Neutrophil (primary cell): ENCODE measurements at regions not wholly inside any gene's neighbourhood (a gene's known extent, or its start where the extent isn't known, plus 50 kb on each side); places are given as distances from the start of the nearest gene placed in this dataset.

Experiments used
- H3K27ac ChIP-seq: fragments of 200-600 bp; sonication (generic); 2 replicates; pipeline ENCODE4 v1.5.1; 2016; ENCODE audit warnings: mild to moderate bottlenecking, moderate library complexity
- H3K27me3 ChIP-seq: fragments of 200-600 bp; sonication (generic); 2 replicates; pipeline ENCODE4 v1.6.0; 2016; ENCODE audit warnings: mild to moderate bottlenecking
- H3K36me3 ChIP-seq: fragments of 200-600 bp; sonication (generic); 2 replicates; pipeline ENCODE4 v1.5.1; 2017
- H3K4me1 ChIP-seq, 2 experiments: fragments of 200-600 bp in 1 of 2; sonication (generic) in 1 of 2; 1 replicate in 1 of 2; 2 replicates in 1 of 2; pipeline versions ENCODE4 v1.5.1 to v1.6.1; 2013 to 2016; ENCODE audit warnings: low read depth in 1 of 2, low read length in 1 of 2, mild to moderate bottlenecking in 1 of 2, moderate library complexity in 1 of 2; ENCODE audit not compliant: control insufficient read depth in 1 of 2, insufficient read depth in 1 of 2
- H3K4me3 ChIP-seq, 2 experiments: fragments of 200-600 bp in 1 of 2; sonication (generic) in 1 of 2; 1 replicate in 1 of 2; 2 replicates in 1 of 2; pipeline ENCODE4 v1.5.1; 2013 to 2016; ENCODE audit warnings: low read depth in 1 of 2, low read length in 1 of 2, mild to moderate bottlenecking in 1 of 2, moderate library complexity in 1 of 2
- H3K9me3 ChIP-seq: fragments of 200-600 bp; sonication (generic); 2 replicates; pipeline ENCODE4 v1.5.1; 2016
- TF ChIP-seq, protein P1 (sequence below): fragments of 200-600 bp; sonication (generic); IDR thresholded peaks from 2 replicates; pipeline ENCODE4 v1.5.1; 2016; ENCODE audit warnings: antibody characterized with exemption

DNA sequence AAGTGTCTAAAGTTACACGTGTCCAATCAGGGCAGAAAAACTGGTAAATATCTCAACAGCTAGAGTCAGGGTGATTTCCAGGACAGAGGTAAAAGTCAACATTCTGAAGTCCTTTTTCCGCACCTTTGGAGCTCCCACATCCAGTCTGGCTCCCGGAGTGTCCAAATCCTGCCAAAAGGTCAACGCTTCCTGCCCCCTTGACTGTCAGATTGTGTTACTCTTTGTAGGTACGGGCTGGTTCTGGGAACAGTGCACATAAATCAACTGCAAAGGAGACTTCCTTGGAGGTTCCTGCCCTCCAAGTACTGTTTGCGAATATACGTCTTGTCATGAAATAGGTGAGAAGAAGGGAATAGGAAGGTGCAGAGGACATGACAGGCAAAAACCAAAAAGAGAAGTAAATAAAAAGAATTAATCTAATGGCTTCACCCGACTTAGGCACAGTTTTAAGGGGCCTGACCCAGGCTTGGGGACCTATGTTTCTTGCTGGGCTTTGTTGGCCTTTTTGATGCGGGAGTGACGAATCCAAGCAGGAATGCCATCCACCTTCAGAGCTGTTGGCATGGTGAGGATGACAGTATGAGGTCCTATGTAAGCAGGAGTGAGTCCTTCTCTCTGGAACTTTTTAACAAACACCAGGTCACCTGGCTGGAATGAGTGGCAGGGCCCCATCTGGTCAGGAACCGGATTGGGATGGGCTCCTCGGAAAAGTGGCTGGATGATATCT lies 155.4 kb downstream of the TRIM27 start:
- H3K9me3 ChIP-seq = no peaks in the 10 kb centered on the region
- TF ChIP-seq, protein P1, sequence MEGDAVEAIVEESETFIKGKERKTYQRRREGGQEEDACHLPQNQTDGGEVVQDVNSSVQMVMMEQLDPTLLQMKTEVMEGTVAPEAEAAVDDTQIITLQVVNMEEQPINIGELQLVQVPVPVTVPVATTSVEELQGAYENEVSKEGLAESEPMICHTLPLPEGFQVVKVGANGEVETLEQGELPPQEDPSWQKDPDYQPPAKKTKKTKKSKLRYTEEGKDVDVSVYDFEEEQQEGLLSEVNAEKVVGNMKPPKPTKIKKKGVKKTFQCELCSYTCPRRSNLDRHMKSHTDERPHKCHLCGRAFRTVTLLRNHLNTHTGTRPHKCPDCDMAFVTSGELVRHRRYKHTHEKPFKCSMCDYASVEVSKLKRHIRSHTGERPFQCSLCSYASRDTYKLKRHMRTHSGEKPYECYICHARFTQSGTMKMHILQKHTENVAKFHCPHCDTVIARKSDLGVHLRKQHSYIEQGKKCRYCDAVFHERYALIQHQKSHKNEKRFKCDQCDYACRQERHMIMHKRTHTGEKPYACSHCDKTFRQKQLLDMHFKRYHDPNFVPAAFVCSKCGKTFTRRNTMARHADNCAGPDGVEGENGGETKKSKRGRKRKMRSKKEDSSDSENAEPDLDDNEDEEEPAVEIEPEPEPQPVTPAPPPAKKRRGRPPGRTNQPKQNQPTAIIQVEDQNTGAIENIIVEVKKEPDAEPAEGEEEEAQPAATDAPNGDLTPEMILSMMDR = no peak
- no peak overlapping the region for H3K27ac ChIP-seq
- no peaks in the 10 kb centered on the region for H3K4me1 ChIP-seq
- H3K4me3 ChIP-seq = no peak overlapping the region
- H3K27me3 ChIP-seq = peaks cover 100% of the 10 kb centered on the region
- no peaks in the 10 kb centered on the region for H3K36me3 ChIP-seq

DNA sequence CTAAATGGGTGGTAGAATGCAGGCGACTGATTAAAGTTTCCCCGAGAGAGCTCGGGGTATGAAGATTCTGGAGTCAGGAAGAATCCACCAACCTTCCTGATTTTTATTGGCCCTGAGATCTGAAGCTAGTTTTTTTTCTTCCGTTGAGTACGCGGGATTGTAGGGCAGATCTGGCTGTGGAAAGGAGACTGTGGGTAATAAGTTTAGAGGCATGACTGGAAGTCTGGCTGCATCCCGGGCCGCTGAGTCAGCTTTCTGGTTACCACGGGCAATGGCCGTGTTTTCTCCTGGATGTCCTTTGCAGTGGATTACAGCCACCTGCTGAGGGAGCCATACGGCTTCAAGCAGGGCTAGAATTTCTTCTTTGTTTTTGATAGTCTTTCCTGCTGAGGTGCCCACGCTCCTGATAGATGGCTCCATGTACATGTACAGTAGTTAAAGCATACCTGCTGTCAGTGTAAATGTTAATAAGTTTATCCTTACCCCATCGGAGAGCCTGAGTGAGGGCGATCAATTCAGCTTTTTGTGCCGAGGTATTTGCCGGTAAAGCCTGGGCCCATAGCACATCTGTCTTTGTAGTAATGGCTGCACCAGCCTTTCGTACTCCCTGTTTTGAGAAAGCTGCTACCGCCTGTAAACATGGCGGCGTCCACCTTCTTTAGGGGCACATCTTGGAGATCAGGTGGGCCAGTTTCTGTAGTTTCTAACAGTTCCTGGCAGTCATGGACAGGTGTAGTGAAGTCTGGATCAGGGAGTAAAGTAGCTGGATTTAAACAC lies 154.0 kb downstream of the TRIM27 start:
- Histone ChIP-seq H3K27me3 (peaks cover 100% of the 10 kb centered on the region), H3K27ac (no peak overlapping the region), H3K4me1 (no peaks in the 10 kb centered on the region), H3K36me3 (no peaks in the 10 kb centered on the region), H3K9me3 (no peaks in the 10 kb centered on the region), H3K4me3 (no peak overlapping the region)
- TF ChIP-seq, protein P1 = no peak

DNA sequence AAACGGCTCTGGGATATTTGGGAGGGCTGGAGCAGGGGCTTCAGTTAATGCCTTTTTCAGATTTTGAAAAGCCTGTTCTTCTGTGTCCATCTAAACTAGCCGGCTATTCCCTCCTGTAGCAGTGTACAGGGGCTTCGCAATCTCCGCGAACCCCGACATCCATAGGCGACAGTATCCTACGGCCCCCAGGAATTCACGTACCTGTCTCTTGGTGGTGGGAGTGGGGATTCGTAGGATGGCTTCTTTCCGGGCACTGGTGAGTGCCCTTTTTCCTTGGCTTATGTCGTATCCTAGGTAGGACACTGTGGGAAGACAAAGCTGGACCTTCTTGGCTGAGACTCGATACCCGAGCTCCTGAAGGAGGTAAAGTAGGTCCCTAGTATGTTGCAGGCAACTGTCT lies 153.1 kb downstream of the TRIM27 start:
- Histone ChIP-seq H3K4me1 (no peaks in the 10 kb centered on the region), H3K27ac (no peak overlapping the region), H3K4me3 (no peak overlapping the region), H3K27me3 (peaks cover 100% of the 10 kb centered on the region), H3K36me3 (no peaks in the 10 kb centered on the region), H3K9me3 (no peaks in the 10 kb centered on the region)
- TF ChIP-seq, protein P1 = no peak

DNA sequence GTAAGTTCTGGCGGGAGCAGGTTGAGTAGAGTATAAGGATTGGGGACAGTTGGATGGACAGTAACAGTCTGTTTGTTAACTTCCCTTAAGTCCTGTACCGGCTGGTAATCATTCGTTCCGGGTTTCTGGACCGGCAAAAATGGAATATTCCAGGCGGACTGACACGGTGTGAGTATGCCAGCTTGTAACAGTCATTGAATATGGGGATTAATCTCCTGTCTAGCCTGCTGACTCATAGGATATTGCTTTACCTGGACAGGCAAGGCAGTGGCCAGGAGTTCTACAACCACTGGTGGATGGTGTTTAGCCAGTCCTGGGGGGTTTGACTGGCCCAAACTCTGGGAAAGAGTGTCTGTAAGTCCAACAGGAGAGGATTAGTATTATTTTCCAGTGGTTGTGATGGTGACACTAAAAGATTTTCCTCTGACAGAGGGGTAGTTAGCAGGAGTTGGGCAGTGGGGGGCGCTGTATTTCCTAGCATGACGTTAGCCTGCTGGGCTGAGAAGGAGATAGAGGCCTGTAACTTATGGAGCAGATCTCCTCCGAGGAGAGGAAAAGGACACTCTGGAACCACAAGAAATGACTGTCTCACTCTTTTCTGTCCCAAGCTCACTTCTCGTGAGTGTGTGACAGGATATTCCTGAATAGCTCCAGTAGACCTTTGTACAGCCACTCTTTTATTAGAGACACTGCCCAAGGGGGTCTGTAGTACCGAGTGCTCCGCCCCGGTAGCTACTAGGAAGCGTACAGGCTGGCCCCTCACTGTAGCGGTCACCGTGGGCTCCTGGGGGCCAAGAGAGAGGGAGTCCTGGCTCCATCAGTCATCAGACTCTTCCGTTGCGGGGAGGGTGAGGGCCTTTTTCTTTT lies 152.2 kb downstream of the TRIM27 start:
- Histone ChIP-seq H3K4me1 (no peaks in the 10 kb centered on the region), H3K27me3 (peaks cover 100% of the 10 kb centered on the region), H3K36me3 (no peaks in the 10 kb centered on the region), H3K9me3 (no peaks in the 10 kb centered on the region), H3K4me3 (no peak overlapping the region), H3K27ac (no peak overlapping the region)
- TF ChIP-seq, protein P1 = no peak

DNA sequence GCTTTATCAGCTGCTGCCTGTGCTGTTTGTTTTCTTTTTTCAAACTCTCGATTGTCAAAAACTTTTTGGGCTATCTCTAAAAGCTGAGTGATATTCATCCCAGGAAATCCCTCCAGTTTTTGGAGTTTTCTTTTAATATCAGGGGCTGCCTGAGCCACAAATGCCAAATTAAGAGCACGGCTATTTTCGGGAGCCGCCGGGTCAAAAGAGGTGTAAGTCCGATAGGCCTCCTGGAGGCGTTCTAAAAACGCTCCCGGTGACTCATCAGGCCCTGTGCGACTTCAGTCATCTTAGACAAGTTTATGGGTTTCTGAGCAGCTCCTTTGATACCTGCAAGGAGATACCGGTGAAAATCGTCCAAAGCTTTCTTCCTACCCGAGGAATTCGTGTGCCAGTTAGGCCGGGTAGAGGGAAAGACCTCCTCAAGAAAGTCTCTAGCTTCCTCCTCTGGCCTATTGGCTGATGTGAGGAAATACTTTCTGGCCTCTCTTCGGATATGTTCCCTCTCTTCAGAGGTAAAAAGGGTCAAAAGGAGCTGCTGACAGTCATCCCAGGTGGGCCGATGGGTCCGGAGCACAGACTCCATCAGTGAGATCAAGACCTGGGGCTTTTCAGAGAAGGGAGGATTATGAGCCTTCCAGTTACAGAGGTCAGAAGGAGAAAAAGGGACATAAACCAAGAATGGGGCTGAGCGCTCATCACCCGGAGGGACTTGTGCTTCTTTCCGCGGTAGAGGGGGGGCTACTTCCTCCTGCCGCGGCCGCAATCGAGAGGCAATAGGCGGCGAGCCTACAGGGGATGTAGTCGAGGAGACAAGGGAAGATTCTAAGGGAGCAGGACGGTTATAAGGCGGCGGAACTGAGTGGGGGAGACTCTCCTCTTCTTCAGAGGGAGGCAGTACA lies 151.1 kb downstream of the TRIM27 start:
- Histone ChIP-seq H3K4me1 (no peaks in the 10 kb centered on the region), H3K4me3 (no peak overlapping the region), H3K9me3 (no peaks in the 10 kb centered on the region), H3K27ac (no peak overlapping the region), H3K27me3 (peaks cover 100% of the 10 kb centered on the region), H3K36me3 (no peaks in the 10 kb centered on the region)
- TF ChIP-seq, protein P1 = no peak
